ENCODE measurements at regions not wholly inside any gene's neighbourhood (a gene's known extent, or its start where the extent isn't known, plus 50 kb on each side); places are given as distances from the start of the nearest gene placed in this dataset.

GRCh38 chr15:81633889-81634288, 259.9 kb upstream of the TMC3 start:
- no peak for FAIRE-seq
- no peak for DNase-seq (ENCODE audit: low read depth)
- TF ChIP-seq, protein P1, sequence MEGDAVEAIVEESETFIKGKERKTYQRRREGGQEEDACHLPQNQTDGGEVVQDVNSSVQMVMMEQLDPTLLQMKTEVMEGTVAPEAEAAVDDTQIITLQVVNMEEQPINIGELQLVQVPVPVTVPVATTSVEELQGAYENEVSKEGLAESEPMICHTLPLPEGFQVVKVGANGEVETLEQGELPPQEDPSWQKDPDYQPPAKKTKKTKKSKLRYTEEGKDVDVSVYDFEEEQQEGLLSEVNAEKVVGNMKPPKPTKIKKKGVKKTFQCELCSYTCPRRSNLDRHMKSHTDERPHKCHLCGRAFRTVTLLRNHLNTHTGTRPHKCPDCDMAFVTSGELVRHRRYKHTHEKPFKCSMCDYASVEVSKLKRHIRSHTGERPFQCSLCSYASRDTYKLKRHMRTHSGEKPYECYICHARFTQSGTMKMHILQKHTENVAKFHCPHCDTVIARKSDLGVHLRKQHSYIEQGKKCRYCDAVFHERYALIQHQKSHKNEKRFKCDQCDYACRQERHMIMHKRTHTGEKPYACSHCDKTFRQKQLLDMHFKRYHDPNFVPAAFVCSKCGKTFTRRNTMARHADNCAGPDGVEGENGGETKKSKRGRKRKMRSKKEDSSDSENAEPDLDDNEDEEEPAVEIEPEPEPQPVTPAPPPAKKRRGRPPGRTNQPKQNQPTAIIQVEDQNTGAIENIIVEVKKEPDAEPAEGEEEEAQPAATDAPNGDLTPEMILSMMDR (IDR thresholded peaks at IDR 0.05; ENCODE audit: insufficient read depth, low read length, severe bottlenecking): no peak
- H3K4me3 ChIP-seq (ENCODE audit: low read depth, low read length): no peak overlapping the region
- no peaks in the 10 kb centered on the region for H3K36me3 ChIP-seq (ENCODE audit: control insufficient read depth, insufficient read depth, low read length)
- no peaks in the 10 kb centered on the region for H3K27me3 ChIP-seq (ENCODE audit: control insufficient read depth, insufficient read depth, low read length)

DNA sequence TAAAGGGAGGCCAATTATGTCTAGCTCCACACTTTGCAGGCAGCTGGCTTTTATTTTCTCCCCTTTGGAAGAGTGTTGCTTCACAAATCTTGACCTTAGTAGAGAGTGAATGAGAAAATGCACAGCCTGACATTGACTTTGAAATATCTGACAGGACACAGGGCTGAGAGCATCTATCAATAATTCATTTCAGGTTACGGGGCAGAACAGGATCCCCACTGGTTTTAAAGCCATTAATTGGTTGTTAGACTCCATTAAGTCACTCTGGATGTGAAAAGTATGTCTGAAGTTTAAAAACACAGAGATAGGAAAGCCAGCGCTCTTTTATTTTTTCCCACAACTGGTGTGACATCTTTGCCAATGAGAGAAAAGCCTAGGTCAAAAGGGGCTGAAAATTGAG, 251.9 kb upstream of the TMC3 start:
- no peak for DNase-seq (ENCODE audit: low read depth)
- no peaks in the 10 kb centered on the region for H3K27me3 ChIP-seq (ENCODE audit: control insufficient read depth, insufficient read depth, low read length)
- no peak overlapping the region for H3K4me3 ChIP-seq (ENCODE audit: low read depth, low read length)
- no peaks in the 10 kb centered on the region for H3K36me3 ChIP-seq (ENCODE audit: control insufficient read depth, insufficient read depth, low read length)
- no peak for FAIRE-seq
- TF ChIP-seq, protein P1 (IDR thresholded peaks at IDR 0.05; ENCODE audit: insufficient read depth, low read length, severe bottlenecking): no peak

DNA sequence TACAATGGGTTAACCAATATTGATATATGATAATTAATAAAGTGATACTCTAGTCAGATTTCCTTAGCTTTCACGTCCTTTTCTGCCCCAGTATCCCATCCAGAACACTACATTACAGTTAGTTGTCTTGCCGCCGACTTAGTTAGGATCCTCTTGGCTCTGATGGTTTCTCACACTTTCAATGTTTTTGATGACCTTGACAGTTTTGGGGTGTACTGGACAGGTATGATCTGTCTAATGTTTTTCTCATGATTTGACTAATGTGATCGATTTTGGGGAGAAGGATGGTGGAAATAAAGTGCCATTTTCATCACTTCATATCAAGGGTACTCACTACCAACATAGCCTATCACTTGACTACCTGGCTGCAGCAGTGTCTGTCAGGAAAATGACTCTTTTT, 245.0 kb upstream of the TMC3 start:
- Histone ChIP-seq H3K36me3 (ENCODE audit: control insufficient read depth, insufficient read depth, low read length) (no peaks in the 10 kb centered on the region), H3K27me3 (ENCODE audit: control insufficient read depth, insufficient read depth, low read length) (no peaks in the 10 kb centered on the region), H3K4me3 (ENCODE audit: low read depth, low read length) (no peak overlapping the region)
- DNase-seq (ENCODE audit: low read depth) (no peak), FAIRE-seq (no peak)
- TF ChIP-seq, protein P1 (IDR thresholded peaks at IDR 0.05; ENCODE audit: insufficient read depth, low read length, severe bottlenecking): no peak

DNA sequence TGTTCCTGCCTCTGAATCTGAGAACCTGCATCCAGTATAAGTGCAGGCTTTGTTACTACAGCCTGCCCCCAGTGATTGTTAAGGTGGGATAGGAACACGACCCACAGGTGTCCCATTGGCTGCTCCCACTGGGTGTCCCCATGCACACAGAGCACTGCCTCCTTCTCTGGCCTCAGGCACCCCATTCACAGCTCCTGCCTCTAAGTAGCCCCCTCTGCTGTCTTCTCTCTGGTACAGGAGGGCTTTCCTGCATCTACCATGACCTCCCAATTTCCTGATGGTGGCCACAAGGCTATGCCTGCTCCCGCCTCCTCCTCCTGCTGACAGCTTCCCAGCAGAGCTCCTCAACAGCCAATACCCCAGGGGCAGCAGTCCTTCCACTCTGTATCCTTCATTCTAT, 238.6 kb upstream of the TMC3 start:
- TF ChIP-seq, protein P1 (IDR thresholded peaks at IDR 0.05; ENCODE audit: insufficient read depth, low read length, severe bottlenecking): no peak
- Histone ChIP-seq H3K36me3 (ENCODE audit: control insufficient read depth, insufficient read depth, low read length) (no peaks in the 10 kb centered on the region), H3K4me3 (ENCODE audit: low read depth, low read length) (no peak overlapping the region), H3K27me3 (ENCODE audit: control insufficient read depth, insufficient read depth, low read length) (no peaks in the 10 kb centered on the region)
- FAIRE-seq: no peak
- no peak for DNase-seq (ENCODE audit: low read depth)

- FAIRE-seq: no peak
- TF ChIP-seq, protein P1 (IDR thresholded peaks at IDR 0.05; ENCODE audit: insufficient read depth, low read length, severe bottlenecking): no peak
- no peak for DNase-seq (ENCODE audit: low read depth)
- H3K36me3 ChIP-seq (ENCODE audit: control insufficient read depth, insufficient read depth, low read length): no peaks in the 10 kb centered on the region
- H3K4me3 ChIP-seq (ENCODE audit: low read depth, low read length): no peak overlapping the region
- no peaks in the 10 kb centered on the region for H3K27me3 ChIP-seq (ENCODE audit: control insufficient read depth, insufficient read depth, low read length)
Observed at GRCh38 chr15:81611679-81612078, 237.7 kb upstream of the TMC3 start.

GRCh38 chr15:81608309-81608829, 234.4 kb upstream of the TMC3 start:
- Histone ChIP-seq H3K36me3 (ENCODE audit: control insufficient read depth, insufficient read depth, low read length) (no peaks in the 10 kb centered on the region), H3K4me3 (ENCODE audit: low read depth, low read length) (no peak overlapping the region), H3K27me3 (ENCODE audit: control insufficient read depth, insufficient read depth, low read length) (no peaks in the 10 kb centered on the region)
- no peak for FAIRE-seq
- TF ChIP-seq, protein P1 (IDR thresholded peaks at IDR 0.05; ENCODE audit: insufficient read depth, low read length, severe bottlenecking): no peak
- DNase-seq (ENCODE audit: low read depth): no peak

Measured in bronchial epithelial cell (primary cell).